ENCODE measurements at regions not wholly inside any gene's neighbourhood (a gene's known extent, or its start where the extent isn't known, plus 50 kb on each side); places are given as distances from the start of the nearest gene placed in this dataset.

- TF ChIP-seq ZNF462 (CRISPR knock-in tag; IDR thresholded peaks at IDR 0.05) (no peak), ETS1 (IDR thresholded peaks at IDR 0.05) (no peak), JUNB (IDR thresholded peaks at IDR 0.05; ENCODE audit: unreplicated experiment) (no peak), NANOG (IDR thresholded peaks at IDR 0.05; ENCODE audit: borderline replicate concordance) (no peak), STAT1 (IDR thresholded peaks at IDR 0.05; ENCODE audit: unreplicated experiment) (no peak)
These were observed 1072.4 kb upstream of the EEF2KMT start (continued) for GRCh38 chr16:6170022-6170421.

- 0 out of 2 replicates have a peak overlapping the region, but pooled peaks have one; percentile 22 for H3K4me2 ChIP-seq
- H3K27ac ChIP-seq (ENCODE audit: low read depth) = no peak overlapping the region
- Mint-ChIP-seq H3K9me3 (no peaks in the 10 kb centered on the region), H3K4me1 (peaks cover 39% of the 10 kb centered on the region), H3K36me3 (ENCODE audit: low read depth) (no peaks in the 10 kb centered on the region), H3K4me3 (no peak overlapping the region), H3K27ac (no peak overlapping the region), H3K27me3 (ENCODE audit: insufficient read depth, low read depth, poor library complexity) (no peaks in the 10 kb centered on the region)
- ATAC-seq (peak; percentile 21; the same call in 1 of the 3 replicates), DNase-seq (ENCODE audit: low spot score) (peak; percentile 35)
- H3K4me1 ChIP-seq (ENCODE audit: insufficient read depth) = peaks cover 15% of the 10 kb centered on the region
- no peaks in the 10 kb centered on the region for H3K27me3 ChIP-seq (ENCODE audit: insufficient read depth)
- no peaks in the 10 kb centered on the region for H3F3A ChIP-seq (replicated peaks; ENCODE audit: low read depth)
- no peaks in the 10 kb centered on the region for H4K20me1 ChIP-seq (replicated peaks; ENCODE audit: insufficient read depth)
- H3K79me2 ChIP-seq (replicated peaks; ENCODE audit: insufficient read depth) = no peaks in the 10 kb centered on the region
- H3K4me3 ChIP-seq = no peak overlapping the region
- H2AFZ ChIP-seq = no peak overlapping the region
- H3K9me2 ChIP-seq (ENCODE audit: insufficient read depth) = no peaks in the 10 kb centered on the region; the same call in 1 of the 2 replicates
- H3K36me3 ChIP-seq (ENCODE audit: insufficient read depth) = no peaks in the 10 kb centered on the region
- TF ChIP-seq REST (IDR thresholded peaks at IDR 0.05; ENCODE audit: unreplicated experiment) = no peak
These were observed 1067.9 kb upstream of the EEF2KMT start for GRCh38 chr16:6165330-6165979.
